SK-N-SH treated with all-trans-retinoic acid at 6 μM for 48 hours (cell line): ENCODE measurements at regions not wholly inside any gene's neighbourhood (a gene's known extent, or its start where the extent isn't known, plus 50 kb on each side); places are given as distances from the start of the nearest gene placed in this dataset.

Experiments
- ATAC-seq: fragments of 200-7000 bp; cut with Tn5 transposase; 3 replicates; pipeline ENCODE4 v1.9.1; 2020; ENCODE audit warnings: mild to moderate bottlenecking, moderate library complexity
- ARNTL ChIP-seq: fragments of 450-650 bp; formaldehyde crosslinking; IDR thresholded peaks from 2 replicates; pipeline ENCODE4 v1.5.0; 2020; ENCODE audit warnings: low read depth, mild to moderate bottlenecking, moderate library complexity, borderline replicate concordance
- CSDC2 ChIP-seq: fragments of 250-450 bp; sonication (Bioruptor Pico); IDR thresholded peaks from 2 replicates; pipeline ENCODE4 v1.5.0; 2020; ENCODE audit warnings: mild to moderate bottlenecking, moderate library complexity
- GLIS3 ChIP-seq: fragments of 250-450 bp; sonication (Bioruptor Pico); IDR thresholded peaks from 2 replicates; pipeline ENCODE4 v1.5.0; 2020; ENCODE audit warnings: mild to moderate bottlenecking, moderate library complexity
- PPARA ChIP-seq: fragments of 250-450 bp; sonication (Bioruptor Pico); IDR thresholded peaks from 2 replicates; pipeline ENCODE4 v1.5.0; 2020; ENCODE audit warnings: mild to moderate bottlenecking, borderline replicate concordance
- TCF4 ChIP-seq: fragments of 250-450 bp; sonication (Bioruptor Pico); IDR thresholded peaks from 2 replicates; pipeline ENCODE4 v1.8.0; 2021; ENCODE audit warnings: mild to moderate bottlenecking, moderate library complexity, borderline replicate concordance
- ZC3H10 ChIP-seq: fragments of 250-450 bp; sonication (Bioruptor Pico); IDR thresholded peaks from 2 replicates; pipeline ENCODE4 v1.5.1; 2021; ENCODE audit warnings: mild to moderate bottlenecking, moderate library complexity
- ZFP3 ChIP-seq: fragments of 250-450 bp; sonication (Bioruptor Pico); IDR thresholded peaks from 2 replicates; pipeline ENCODE4 v1.5.0; 2020; ENCODE audit warnings: mild to moderate bottlenecking, moderate library complexity
- ZFP30 ChIP-seq: fragments of 450-650 bp; formaldehyde crosslinking; IDR thresholded peaks from 2 replicates; pipeline ENCODE4 v1.5.0; 2022; ENCODE audit warnings: mild to moderate bottlenecking, moderate library complexity
- ZNF565 ChIP-seq: fragments of 450-650 bp; formaldehyde crosslinking; conservative IDR thresholded peaks from 2 replicates; pipeline ENCODE4 v1.5.0; 2020; ENCODE audit warnings: low read depth, mild to moderate bottlenecking, moderate library complexity
- ZNF8 ChIP-seq: fragments of 450-650 bp; formaldehyde crosslinking; IDR thresholded peaks from 2 replicates; pipeline ENCODE4 v1.5.0; 2020; ENCODE audit warnings: mild to moderate bottlenecking, moderate library complexity
- TF ChIP-seq, protein P1 (sequence below): fragments of 250-450 bp; sonication (Bioruptor Pico); IDR thresholded peaks from 2 replicates; pipeline ENCODE4 v1.8.0; 2021; ENCODE audit warnings: low read depth, mild to moderate bottlenecking, moderate library complexity, borderline replicate concordance
- TF ChIP-seq, protein P2 (sequence below): fragments of 250-450 bp; sonication (Bioruptor Pico); IDR thresholded peaks from 2 replicates; pipeline ENCODE4 v1.5.1; 2021; ENCODE audit warnings: mild to moderate bottlenecking, moderate library complexity
- TF ChIP-seq, protein P3 (sequence below): fragments of 250-450 bp; sonication (Bioruptor Pico); IDR thresholded peaks from 2 replicates; pipeline ENCODE4 v1.5.1; 2020; ENCODE audit warnings: low read depth, mild to moderate bottlenecking, moderate library complexity
- TF ChIP-seq, protein P4 (sequence below): fragments of 250-450 bp; sonication (Bioruptor Pico); IDR thresholded peaks from 2 replicates; pipeline ENCODE4 v1.8.0; 2020; ENCODE audit warnings: mild to moderate bottlenecking, moderate library complexity, borderline replicate concordance
- TF ChIP-seq, protein P5 (sequence below): fragments of 250-450 bp; sonication (Bioruptor Pico); IDR thresholded peaks from 2 replicates; pipeline ENCODE4 v1.5.0; 2020; ENCODE audit warnings: mild to moderate bottlenecking, moderate library complexity

DNA sequence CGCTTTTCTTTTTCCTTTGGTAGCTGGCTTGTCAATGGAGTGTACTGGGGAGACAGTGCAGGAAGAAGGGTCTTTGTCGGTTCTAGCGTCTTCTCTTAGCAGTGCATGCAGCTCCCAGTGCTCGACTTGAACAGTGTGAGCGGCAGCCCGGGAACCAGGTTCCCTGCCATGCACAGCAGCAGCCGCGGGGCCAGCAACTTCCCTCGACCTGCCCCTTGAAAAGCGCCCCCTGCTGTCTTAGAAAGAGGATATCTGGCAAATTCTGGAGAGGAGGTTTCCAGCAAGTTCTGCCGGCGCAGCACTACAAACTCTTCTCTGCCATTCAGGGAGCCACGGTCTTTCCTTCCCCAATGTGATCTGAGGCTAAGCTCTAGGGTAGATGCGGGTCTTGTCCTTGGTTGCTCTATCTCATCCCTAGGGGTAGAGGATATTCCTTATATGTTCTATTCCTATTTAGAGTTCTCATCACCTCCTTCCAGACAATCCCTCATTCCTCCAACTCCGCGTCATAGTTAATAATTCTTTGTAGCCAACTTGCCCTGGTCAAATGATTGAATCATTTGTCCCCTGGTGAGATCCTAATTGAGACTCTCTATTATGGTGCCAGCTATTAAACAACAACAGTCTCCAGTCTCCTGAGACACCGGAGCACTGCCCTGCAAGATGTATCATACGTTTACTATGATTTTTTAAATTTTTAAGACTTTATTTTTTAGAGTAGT, 451.3 kb downstream of the PMP22 start:
- peak; percentile 54 for ATAC-seq
- TF ChIP-seq TCF4 (CRISPR knock-in tag) (no peak), PPARA (no peak), ZNF565 (no peak), GLIS3 (CRISPR knock-in tag) (no peak)
- TF ChIP-seq, protein P1, sequence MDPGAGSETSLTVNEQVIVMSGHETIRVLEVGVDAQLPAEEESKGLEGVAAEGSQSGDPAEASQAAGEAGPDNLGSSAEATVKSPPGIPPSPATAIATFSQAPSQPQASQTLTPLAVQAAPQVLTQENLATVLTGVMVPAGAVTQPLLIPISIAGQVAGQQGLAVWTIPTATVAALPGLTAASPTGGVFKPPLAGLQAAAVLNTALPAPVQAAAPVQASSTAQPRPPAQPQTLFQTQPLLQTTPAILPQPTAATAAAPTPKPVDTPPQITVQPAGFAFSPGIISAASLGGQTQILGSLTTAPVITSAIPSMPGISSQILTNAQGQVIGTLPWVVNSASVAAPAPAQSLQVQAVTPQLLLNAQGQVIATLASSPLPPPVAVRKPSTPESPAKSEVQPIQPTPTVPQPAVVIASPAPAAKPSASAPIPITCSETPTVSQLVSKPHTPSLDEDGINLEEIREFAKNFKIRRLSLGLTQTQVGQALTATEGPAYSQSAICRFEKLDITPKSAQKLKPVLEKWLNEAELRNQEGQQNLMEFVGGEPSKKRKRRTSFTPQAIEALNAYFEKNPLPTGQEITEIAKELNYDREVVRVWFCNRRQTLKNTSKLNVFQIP (CRISPR knock-in tag) = no peak
- TF ChIP-seq, protein P2, sequence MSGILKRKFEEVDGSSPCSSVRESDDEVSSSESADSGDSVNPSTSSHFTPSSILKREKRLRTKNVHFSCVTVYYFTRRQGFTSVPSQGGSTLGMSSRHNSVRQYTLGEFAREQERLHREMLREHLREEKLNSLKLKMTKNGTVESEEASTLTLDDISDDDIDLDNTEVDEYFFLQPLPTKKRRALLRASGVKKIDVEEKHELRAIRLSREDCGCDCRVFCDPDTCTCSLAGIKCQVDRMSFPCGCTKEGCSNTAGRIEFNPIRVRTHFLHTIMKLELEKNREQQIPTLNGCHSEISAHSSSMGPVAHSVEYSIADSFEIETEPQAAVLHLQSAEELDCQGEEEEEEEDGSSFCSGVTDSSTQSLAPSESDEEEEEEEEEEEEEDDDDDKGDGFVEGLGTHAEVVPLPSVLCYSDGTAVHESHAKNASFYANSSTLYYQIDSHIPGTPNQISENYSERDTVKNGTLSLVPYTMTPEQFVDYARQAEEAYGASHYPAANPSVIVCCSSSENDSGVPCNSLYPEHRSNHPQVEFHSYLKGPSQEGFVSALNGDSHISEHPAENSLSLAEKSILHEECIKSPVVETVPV (CRISPR knock-in tag) = no peak
- TF ChIP-seq, protein P3, sequence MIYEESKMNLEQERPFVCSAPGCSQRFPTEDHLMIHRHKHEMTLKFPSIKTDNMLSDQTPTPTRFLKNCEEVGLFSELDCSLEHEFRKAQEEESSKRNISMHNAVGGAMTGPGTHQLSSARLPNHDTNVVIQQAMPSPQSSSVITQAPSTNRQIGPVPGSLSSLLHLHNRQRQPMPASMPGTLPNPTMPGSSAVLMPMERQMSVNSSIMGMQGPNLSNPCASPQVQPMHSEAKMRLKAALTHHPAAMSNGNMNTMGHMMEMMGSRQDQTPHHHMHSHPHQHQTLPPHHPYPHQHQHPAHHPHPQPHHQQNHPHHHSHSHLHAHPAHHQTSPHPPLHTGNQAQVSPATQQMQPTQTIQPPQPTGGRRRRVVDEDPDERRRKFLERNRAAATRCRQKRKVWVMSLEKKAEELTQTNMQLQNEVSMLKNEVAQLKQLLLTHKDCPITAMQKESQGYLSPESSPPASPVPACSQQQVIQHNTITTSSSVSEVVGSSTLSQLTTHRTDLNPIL (CRISPR knock-in tag) = no peak

DNA sequence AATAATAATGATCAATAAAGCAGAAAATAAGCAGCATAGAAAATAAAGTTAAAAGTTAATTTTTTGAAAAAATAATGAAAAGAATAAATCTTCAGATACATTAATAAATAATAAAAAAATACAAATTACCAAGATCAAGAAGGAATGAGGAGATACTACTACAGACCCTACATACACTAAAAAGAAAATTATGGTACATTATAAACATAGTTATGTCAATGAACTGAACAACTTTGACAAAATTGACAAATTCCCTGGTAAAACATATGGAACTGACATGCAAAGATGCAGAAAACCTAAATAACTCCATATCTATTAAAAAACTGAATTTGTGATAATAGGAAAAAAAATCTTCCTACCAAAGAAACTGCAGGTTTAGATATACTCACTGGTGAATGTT, 456.7 kb downstream of the PMP22 start:
- TF ChIP-seq GLIS3 (CRISPR knock-in tag) = no peak
- TF ChIP-seq ZFP3 = no peak
- TF ChIP-seq, protein P4, sequence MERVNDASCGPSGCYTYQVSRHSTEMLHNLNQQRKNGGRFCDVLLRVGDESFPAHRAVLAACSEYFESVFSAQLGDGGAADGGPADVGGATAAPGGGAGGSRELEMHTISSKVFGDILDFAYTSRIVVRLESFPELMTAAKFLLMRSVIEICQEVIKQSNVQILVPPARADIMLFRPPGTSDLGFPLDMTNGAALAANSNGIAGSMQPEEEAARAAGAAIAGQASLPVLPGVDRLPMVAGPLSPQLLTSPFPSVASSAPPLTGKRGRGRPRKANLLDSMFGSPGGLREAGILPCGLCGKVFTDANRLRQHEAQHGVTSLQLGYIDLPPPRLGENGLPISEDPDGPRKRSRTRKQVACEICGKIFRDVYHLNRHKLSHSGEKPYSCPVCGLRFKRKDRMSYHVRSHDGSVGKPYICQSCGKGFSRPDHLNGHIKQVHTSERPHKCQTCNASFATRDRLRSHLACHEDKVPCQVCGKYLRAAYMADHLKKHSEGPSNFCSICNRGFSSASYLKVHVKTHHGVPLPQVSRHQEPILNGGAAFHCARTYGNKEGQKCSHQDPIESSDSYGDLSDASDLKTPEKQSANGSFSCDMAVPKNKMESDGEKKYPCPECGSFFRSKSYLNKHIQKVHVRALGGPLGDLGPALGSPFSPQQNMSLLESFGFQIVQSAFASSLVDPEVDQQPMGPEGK (CRISPR knock-in tag) = no peak
- TF ChIP-seq, protein P5, sequence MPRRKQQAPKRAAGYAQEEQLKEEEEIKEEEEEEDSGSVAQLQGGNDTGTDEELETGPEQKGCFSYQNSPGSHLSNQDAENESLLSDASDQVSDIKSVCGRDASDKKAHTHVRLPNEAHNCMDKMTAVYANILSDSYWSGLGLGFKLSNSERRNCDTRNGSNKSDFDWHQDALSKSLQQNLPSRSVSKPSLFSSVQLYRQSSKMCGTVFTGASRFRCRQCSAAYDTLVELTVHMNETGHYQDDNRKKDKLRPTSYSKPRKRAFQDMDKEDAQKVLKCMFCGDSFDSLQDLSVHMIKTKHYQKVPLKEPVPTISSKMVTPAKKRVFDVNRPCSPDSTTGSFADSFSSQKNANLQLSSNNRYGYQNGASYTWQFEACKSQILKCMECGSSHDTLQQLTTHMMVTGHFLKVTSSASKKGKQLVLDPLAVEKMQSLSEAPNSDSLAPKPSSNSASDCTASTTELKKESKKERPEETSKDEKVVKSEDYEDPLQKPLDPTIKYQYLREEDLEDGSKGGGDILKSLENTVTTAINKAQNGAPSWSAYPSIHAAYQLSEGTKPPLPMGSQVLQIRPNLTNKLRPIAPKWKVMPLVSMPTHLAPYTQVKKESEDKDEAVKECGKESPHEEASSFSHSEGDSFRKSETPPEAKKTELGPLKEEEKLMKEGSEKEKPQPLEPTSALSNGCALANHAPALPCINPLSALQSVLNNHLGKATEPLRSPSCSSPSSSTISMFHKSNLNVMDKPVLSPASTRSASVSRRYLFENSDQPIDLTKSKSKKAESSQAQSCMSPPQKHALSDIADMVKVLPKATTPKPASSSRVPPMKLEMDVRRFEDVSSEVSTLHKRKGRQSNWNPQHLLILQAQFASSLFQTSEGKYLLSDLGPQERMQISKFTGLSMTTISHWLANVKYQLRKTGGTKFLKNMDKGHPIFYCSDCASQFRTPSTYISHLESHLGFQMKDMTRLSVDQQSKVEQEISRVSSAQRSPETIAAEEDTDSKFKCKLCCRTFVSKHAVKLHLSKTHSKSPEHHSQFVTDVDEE (CRISPR knock-in tag) = no peak
- no peak for TF ChIP-seq ZNF565
- no peak for TF ChIP-seq ARNTL (CRISPR knock-in tag)
- no peak for TF ChIP-seq ZC3H10 (CRISPR knock-in tag)
- no peak for ATAC-seq

DNA sequence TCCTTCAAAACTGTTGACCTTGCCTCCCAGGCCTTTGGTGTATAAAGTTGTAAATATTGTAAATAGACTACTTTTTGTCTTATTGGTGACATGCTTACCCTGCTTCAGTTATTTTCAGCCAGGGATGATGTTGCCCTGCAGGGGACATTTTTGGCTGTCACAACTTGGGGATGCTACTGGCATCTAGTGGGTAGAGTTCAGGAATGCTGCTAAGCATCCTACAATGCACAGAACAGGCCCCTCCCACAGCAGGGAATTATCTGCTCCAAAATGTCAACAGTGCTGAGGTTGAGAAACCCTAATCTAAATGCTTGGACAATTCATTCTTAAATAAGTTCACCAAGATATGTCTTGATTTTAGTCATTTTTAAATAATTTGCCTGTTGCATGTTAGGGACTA, 459.8 kb downstream of the PMP22 start:
- no peak for ATAC-seq

More for the DNA sequence above, 459.8 kb downstream of the PMP22 start:
- TF ChIP-seq ZFP30 (no peak), PPARA (no peak), CSDC2 (CRISPR knock-in tag) (no peak), ZNF8 (CRISPR knock-in tag) (no peak)
- TF ChIP-seq, protein P5 (CRISPR knock-in tag) = no peak
